Karpas-422 (cell line): ENCODE measurements at regions not wholly inside any gene's neighbourhood (a gene's known extent, or its start where the extent isn't known, plus 50 kb on each side); places are given as distances from the start of the nearest gene placed in this dataset.

Experiments used
- DNase-seq: peaks from one replicate; pipeline ENCODE4 v3.0.0-alpha.2; 2015
- H2AFZ ChIP-seq: fragments of 200-600 bp; sonication (generic); 2 replicates; pipeline ENCODE4 v1.6.1; 2014; ENCODE audit warnings: antibody characterized with exemption, low read length, mixed read lengths
- H3K27ac ChIP-seq: fragments of 200-600 bp; sonication (generic); 2 replicates; pipeline ENCODE4 v1.5.1; 2014; ENCODE audit warnings: mild to moderate bottlenecking, low read length, moderate library complexity
- H3K27me3 ChIP-seq: fragments of 200-600 bp; sonication (generic); 2 replicates; pipeline ENCODE4 v1.6.1; 2014; ENCODE audit warnings: low read length, mixed read lengths
- H3K36me3 ChIP-seq: fragments of 200-600 bp; sonication (generic); 2 replicates; pipeline ENCODE4 v1.6.1; 2014; ENCODE audit warnings: low read length, mixed read lengths; ENCODE audit not compliant: insufficient read depth
- H3K4me1 ChIP-seq: fragments of 200-600 bp; sonication (generic); 2 replicates; pipeline ENCODE4 v1.6.1; 2014; ENCODE audit warnings: mild to moderate bottlenecking, low read length, mixed read lengths
- H3K4me2 ChIP-seq: fragments of 200-600 bp; sonication (generic); 2 replicates; pipeline ENCODE4 v1.6.1; 2014; ENCODE audit warnings: low read length, low read depth, mild to moderate bottlenecking; ENCODE audit not compliant: poor library complexity, severe bottlenecking
- H3K4me3 ChIP-seq: fragments of 200-600 bp; sonication (generic); 2 replicates; pipeline ENCODE4 v1.5.1; 2014; ENCODE audit warnings: mild to moderate bottlenecking, antibody characterized with exemption, low read length, mixed read lengths
- H3K79me2 ChIP-seq: fragments of 200-600 bp; sonication (generic); 2 replicates; pipeline ENCODE4 v1.6.1; 2014; ENCODE audit warnings: mild to moderate bottlenecking, low read length, mixed read lengths
- H3K9ac ChIP-seq: fragments of 200-600 bp; sonication (generic); 2 replicates; pipeline ENCODE4 v1.6.0; 2014; ENCODE audit warnings: low read length
- H3K9me2 ChIP-seq: fragments of 200-600 bp; sonication (generic), shearing (Covaris generic); replicated peaks from 2 replicates; pipeline ENCODE4 v1.6.0; 2014; ENCODE audit warnings: mild to moderate bottlenecking, low read length, moderate library complexity; ENCODE audit not compliant: insufficient read depth
- H3K9me3 ChIP-seq: fragments of 300-700, 200-600 bp; sonication (generic); 2 replicates; pipeline ENCODE4 v1.6.1; 2014; ENCODE audit warnings: low read length, mixed read lengths
- H4K20me1 ChIP-seq: fragments of 200-600 bp; sonication (generic); 2 replicates; pipeline ENCODE4 v1.6.1; 2014; ENCODE audit warnings: mild to moderate bottlenecking, antibody characterized with exemption, low read length, low read depth; ENCODE audit not compliant: insufficient read depth

GRCh38 chr7:155886391-155887173, 74.3 kb upstream of the SHH start:
- no peak overlapping the region for H3K4me3 ChIP-seq
- H3K79me2 ChIP-seq, result no peaks in the 10 kb centered on the region
- no peak for DNase-seq
- H2AFZ ChIP-seq, result no peak overlapping the region
- H3K4me1 ChIP-seq, result no peaks in the 10 kb centered on the region
- no peak overlapping the region for H3K9ac ChIP-seq
- H3K4me2 ChIP-seq, result no peak overlapping the region
- H3K27ac ChIP-seq, result no peak overlapping the region
- H3K27me3 ChIP-seq, result no peaks in the 10 kb centered on the region
- no peaks in the 10 kb centered on the region for H3K36me3 ChIP-seq
- no peaks in the 10 kb centered on the region for H4K20me1 ChIP-seq
- no peaks in the 10 kb centered on the region; the same call in 1 of the 2 replicates for H3K9me3 ChIP-seq
- no peaks in the 10 kb centered on the region for H3K9me2 ChIP-seq

- no peaks in the 10 kb centered on the region for H3K9me3 ChIP-seq
- no peaks in the 10 kb centered on the region for H4K20me1 ChIP-seq
- H2AFZ ChIP-seq, result no peak overlapping the region
- H3K27me3 ChIP-seq, result no peaks in the 10 kb centered on the region
- H3K9me2 ChIP-seq, result no peaks in the 10 kb centered on the region
- H3K79me2 ChIP-seq, result no peaks in the 10 kb centered on the region
- H3K27ac ChIP-seq, result no peak overlapping the region
- H3K4me3 ChIP-seq, result no peak overlapping the region
- H3K4me2 ChIP-seq, result no peak overlapping the region
- no peaks in the 10 kb centered on the region for H3K4me1 ChIP-seq
- H3K36me3 ChIP-seq, result no peaks in the 10 kb centered on the region
- no peak overlapping the region for H3K9ac ChIP-seq
- DNase-seq, result no peak
Observed at GRCh38 chr7:155885167-155886155, 73.2 kb upstream of the SHH start.

- Histone ChIP-seq H3K4me3 (no peak overlapping the region), H2AFZ (no peak overlapping the region), H3K9ac (no peak overlapping the region), H3K36me3 (no peaks in the 10 kb centered on the region), H3K4me2 (no peak overlapping the region), H3K9me3 (no peaks in the 10 kb centered on the region), H3K27ac (no peak overlapping the region), H3K9me2 (no peaks in the 10 kb centered on the region), H4K20me1 (no peaks in the 10 kb centered on the region), H3K79me2 (no peaks in the 10 kb centered on the region), H3K27me3 (no peaks in the 10 kb centered on the region), H3K4me1 (no peaks in the 10 kb centered on the region)
- no peak for DNase-seq
Observed at GRCh38 chr7:155884225-155885166, 72.2 kb upstream of the SHH start.

- Histone ChIP-seq H3K9me3 (no peaks in the 10 kb centered on the region), H3K9me2 (no peaks in the 10 kb centered on the region), H4K20me1 (no peaks in the 10 kb centered on the region), H3K4me2 (no peak overlapping the region), H3K9ac (no peak overlapping the region), H2AFZ (no peak overlapping the region), H3K4me1 (no peaks in the 10 kb centered on the region), H3K27ac (no peak overlapping the region), H3K36me3 (no peaks in the 10 kb centered on the region), H3K4me3 (no peak overlapping the region), H3K79me2 (no peaks in the 10 kb centered on the region), H3K27me3 (no peaks in the 10 kb centered on the region)
- DNase-seq, result no peak
Observed at GRCh38 chr7:155883491-155884224, 71.4 kb upstream of the SHH start.

- Histone ChIP-seq H3K4me3 (no peak overlapping the region), H3K79me2 (no peaks in the 10 kb centered on the region), H2AFZ (no peak overlapping the region), H4K20me1 (no peaks in the 10 kb centered on the region), H3K4me1 (no peaks in the 10 kb centered on the region), H3K9me3 (no peaks in the 10 kb centered on the region), H3K4me2 (no peak overlapping the region), H3K27ac (no peak overlapping the region), H3K36me3 (no peaks in the 10 kb centered on the region), H3K27me3 (no peaks in the 10 kb centered on the region), H3K9me2 (no peaks in the 10 kb centered on the region), H3K9ac (no peak overlapping the region)
- DNase-seq, result no peak
Observed at GRCh38 chr7:155882596-155882995, 70.3 kb upstream of the SHH start.

GRCh38 chr7:155881471-155882350, 69.4 kb upstream of the SHH start:
- Histone ChIP-seq H2AFZ (no peak overlapping the region), H3K9me2 (no peaks in the 10 kb centered on the region), H3K27ac (no peak overlapping the region), H3K9me3 (no peaks in the 10 kb centered on the region), H3K4me3 (no peak overlapping the region), H3K27me3 (no peaks in the 10 kb centered on the region), H3K4me2 (no peak overlapping the region), H3K4me1 (no peaks in the 10 kb centered on the region), H4K20me1 (no peaks in the 10 kb centered on the region), H3K79me2 (no peaks in the 10 kb centered on the region), H3K36me3 (no peaks in the 10 kb centered on the region), H3K9ac (no peak overlapping the region)
- no peak for DNase-seq

- no peak overlapping the region for H3K4me3 ChIP-seq
- no peak for DNase-seq
- no peaks in the 10 kb centered on the region for H3K9me3 ChIP-seq
- H3K4me1 ChIP-seq, result no peaks in the 10 kb centered on the region
- H3K27me3 ChIP-seq, result no peaks in the 10 kb centered on the region
- no peak overlapping the region for H3K9ac ChIP-seq
- H3K4me2 ChIP-seq, result no peak overlapping the region
- no peaks in the 10 kb centered on the region for H4K20me1 ChIP-seq
- H3K79me2 ChIP-seq, result no peaks in the 10 kb centered on the region
- no peaks in the 10 kb centered on the region for H3K36me3 ChIP-seq
- no peak overlapping the region for H2AFZ ChIP-seq
- H3K9me2 ChIP-seq, result no peaks in the 10 kb centered on the region
- no peak overlapping the region for H3K27ac ChIP-seq
Observed at GRCh38 chr7:155880721-155881120, 68.5 kb upstream of the SHH start.
